HG02852 (cell line): ENCODE measurements at regions not wholly inside any gene's neighbourhood (a gene's known extent, or its start where the extent isn't known, plus 50 kb on each side); places are given as distances from the start of the nearest gene placed in this dataset.
"Not testable (repeated sequence)": the region's sequence is repeated elsewhere in the genome, so short reads cannot be mapped to it uniquely, and the experiment has no call there.

Experiments
- ATAC-seq: cut with Tn5 transposase; IDR thresholded peaks from one replicate; pipeline ENCODE4 v1.9.1; 2021; ENCODE audit warnings: mild to moderate bottlenecking, moderate library complexity; ENCODE audit not compliant: unreplicated experiment

GRCh38 chr12:73185403-73185802 is 913.2 kb downstream of the TRHDE start:
- ATAC-seq, result no peak

- no peak for ATAC-seq
Observed at GRCh38 chr12:73186272-73186671, 914.1 kb downstream of the TRHDE start.

- ATAC-seq, result no peak
Observed at GRCh38 chr12:73187765-73188164, 915.6 kb downstream of the TRHDE start.

GRCh38 chr12:73210548-73211204 is 938.5 kb downstream of the TRHDE start:
- ATAC-seq, result no peak

- no peak for ATAC-seq
Observed at GRCh38 chr12:73220951-73221350, 948.8 kb downstream of the TRHDE start.

- ATAC-seq, result no peak
Observed at GRCh38 chr12:73221398-73221797, 949.2 kb downstream of the TRHDE start.

GRCh38 chr12:73221836-73222235 is 949.7 kb downstream of the TRHDE start:
- no peak for ATAC-seq

GRCh38 chr12:73225371-73225937 is 953.3 kb downstream of the TRHDE start:
- no peak for ATAC-seq

GRCh38 chr12:73225941-73226340 is 953.8 kb downstream of the TRHDE start:
- no peak for ATAC-seq

GRCh38 chr12:73226593-73226992 is 954.4 kb downstream of the TRHDE start:
- no peak for ATAC-seq

- ATAC-seq, result not testable (repeated sequence)
Observed at GRCh38 chr12:73228828-73229227, 956.7 kb downstream of the TRHDE start.

GRCh38 chr12:73235387-73235786 is 963.2 kb downstream of the TRHDE start:
- no peak for ATAC-seq

GRCh38 chr12:73240110-73240509 is 967.9 kb downstream of the TRHDE start:
- no peak for ATAC-seq

- no peak for ATAC-seq
Observed at GRCh38 chr12:73262788-73263381, 990.7 kb downstream of the TRHDE start.

- ATAC-seq, result no peak
Observed at GRCh38 chr12:73266206-73266605, 994.0 kb downstream of the TRHDE start.

- ATAC-seq, result no peak
Observed at GRCh38 chr12:73274976-73275375, 1002.8 kb downstream of the TRHDE start.

GRCh38 chr12:73277971-73278370 is 1005.8 kb downstream of the TRHDE start:
- no peak for ATAC-seq

GRCh38 chr12:73301530-73301929 is 1029.4 kb downstream of the TRHDE start:
- no peak for ATAC-seq

GRCh38 chr12:73307260-73307659 is 1035.1 kb downstream of the TRHDE start:
- ATAC-seq, result no peak

GRCh38 chr12:73308079-73308478 is 1035.9 kb downstream of the TRHDE start:
- no peak for ATAC-seq

- no peak for ATAC-seq
Observed at GRCh38 chr12:73308747-73309146, 1036.6 kb downstream of the TRHDE start.

- no peak for ATAC-seq
Observed at GRCh38 chr12:73321319-73321718, 1049.1 kb downstream of the TRHDE start.
